ENCODE measurements at regions not wholly inside any gene's neighbourhood (a gene's known extent, or its start where the extent isn't known, plus 50 kb on each side); places are given as distances from the start of the nearest gene placed in this dataset.
"Not testable (repeated sequence)": the region's sequence is repeated elsewhere in the genome, so short reads cannot be mapped to it uniquely, and the experiment has no call there.

DNA sequence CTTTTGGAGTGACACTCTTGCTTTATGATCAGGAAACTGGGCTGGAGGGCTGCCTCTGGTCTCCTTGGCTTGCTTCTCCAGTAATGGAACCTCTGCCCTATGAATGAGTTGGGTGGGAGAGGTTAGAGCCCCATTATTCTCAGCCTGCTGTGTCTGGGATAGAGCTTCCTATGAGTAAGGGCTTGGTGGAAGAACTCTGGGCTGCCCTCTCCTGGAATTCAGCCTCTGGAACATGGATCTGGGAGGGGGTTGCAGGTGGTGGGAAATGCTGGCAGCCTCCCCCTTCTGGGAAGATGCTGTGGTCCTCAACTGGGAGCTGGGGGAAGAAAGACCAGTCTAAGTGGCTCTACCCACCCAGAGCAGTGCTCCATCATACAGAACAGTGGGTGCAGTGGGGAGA, 81.8 kb upstream of the SYN3 start:
- DNase-seq = no peak

DNA sequence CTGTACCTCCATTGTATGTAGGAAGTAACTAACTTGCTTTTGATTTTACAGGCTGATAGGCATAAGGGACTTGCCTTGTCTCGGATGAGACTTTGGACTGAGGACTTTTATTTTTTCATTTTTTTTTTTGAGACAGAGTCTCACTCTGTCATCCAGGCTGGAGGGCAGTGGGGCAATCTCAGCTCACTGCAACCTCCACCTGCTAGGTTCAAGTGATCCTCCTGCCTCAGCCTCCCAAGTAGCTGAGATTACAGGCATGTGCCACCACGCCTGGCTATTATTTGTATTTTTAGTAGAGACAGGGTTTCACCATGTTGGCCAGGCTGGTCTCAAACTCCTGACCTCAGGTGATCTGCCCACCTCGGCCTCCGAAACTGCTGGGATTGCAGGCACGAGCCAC, 80.2 kb upstream of the SYN3 start:
- DNase-seq = not testable (repeated sequence)

- no peak for DNase-seq
These were observed 72.3 kb upstream of the SYN3 start for GRCh38 chr22:33130473-33130872.

GRCh38 chr22:33129621-33130020, 71.4 kb upstream of the SYN3 start:
- DNase-seq = no peak

- no peak for DNase-seq
These were observed 68.7 kb upstream of the SYN3 start for GRCh38 chr22:33126881-33127280.

DNA sequence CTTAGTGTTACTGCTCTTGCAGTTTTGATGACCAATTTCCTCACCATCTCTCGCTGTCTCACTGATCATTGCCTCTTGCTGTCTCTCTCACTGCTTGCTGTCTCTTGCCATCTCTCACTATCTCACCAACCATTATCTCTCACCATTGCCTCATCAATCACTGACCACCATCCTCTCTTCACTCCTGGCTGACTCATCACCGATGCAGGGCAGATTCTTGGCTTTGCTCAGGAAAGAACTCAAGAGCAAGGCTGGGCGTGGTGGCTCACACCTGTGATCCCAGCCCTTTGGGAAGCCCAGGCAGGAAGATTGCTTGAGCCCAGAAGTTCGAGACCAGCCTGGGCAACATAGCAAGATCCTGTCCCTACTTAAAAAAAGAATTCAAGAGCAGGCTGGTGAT, 66.3 kb upstream of the SYN3 start:
- no peak for DNase-seq

DNA sequence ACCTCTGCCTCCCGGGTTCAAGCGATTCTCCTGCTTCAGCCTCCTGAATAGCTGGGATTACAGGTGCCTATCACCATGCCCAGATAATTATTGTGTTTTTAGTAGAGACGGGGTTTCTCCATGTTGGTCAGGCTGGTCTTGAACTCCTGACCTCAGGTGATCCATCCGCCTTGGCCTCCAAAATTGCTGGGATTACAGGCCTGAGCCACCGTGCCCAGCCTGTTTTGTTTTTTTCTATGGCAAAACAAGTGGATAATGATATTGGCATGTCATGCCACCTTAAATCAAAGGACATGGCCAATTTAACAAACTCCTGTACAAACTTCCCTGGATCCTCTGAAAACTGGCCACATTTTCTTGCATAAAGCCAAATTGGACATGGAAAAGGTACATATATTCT, 64.3 kb upstream of the SYN3 start:
- DNase-seq = not testable (repeated sequence)

- DNase-seq = no peak
These were observed 60.9 kb upstream of the SYN3 start for GRCh38 chr22:33119044-33119443.

DNA sequence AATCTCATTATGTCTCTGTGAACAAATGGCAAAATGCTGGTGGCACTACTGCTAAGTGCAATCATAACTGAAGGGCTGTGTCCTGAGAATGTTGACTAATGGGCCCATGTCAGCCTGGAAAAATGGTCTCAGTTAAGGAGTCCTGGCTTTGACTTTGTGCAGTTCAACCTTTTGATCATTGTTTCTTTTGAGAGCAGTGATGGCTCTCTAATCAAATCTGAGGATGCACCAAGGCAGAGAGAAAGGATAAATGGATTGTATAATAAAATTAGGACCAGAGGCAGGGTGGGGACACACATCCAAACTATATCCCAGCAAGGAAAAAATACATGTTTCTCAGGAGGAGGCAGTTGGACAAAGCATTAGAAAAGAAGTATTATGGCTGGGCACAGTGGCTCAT, 59.6 kb upstream of the SYN3 start:
- DNase-seq = no peak

- no peak for DNase-seq
These were observed 58.8 kb upstream of the SYN3 start for GRCh38 chr22:33116841-33117547.

DNA sequence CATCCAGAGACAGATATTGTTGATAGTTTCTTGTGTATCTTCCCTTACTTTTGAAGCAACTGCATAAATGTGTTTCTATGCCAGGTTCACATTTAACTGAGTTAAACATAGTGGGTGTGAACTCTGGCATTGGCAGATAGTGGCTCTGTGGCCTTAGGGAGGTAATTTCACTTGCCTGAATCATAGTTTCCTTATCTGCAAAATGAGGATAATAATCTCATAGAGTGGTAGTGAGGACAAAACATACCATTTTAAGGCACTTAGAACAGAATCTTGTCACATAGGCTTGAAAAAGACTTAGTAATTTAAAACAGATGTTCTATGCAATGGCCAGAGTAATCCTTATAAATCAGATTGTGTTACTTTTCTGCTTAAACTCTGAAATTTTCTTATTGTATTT, 56.4 kb upstream of the SYN3 start:
- DNase-seq = no peak

GRCh38 chr22:33112580-33112979, 54.4 kb upstream of the SYN3 start:
- no peak for DNase-seq

DNA sequence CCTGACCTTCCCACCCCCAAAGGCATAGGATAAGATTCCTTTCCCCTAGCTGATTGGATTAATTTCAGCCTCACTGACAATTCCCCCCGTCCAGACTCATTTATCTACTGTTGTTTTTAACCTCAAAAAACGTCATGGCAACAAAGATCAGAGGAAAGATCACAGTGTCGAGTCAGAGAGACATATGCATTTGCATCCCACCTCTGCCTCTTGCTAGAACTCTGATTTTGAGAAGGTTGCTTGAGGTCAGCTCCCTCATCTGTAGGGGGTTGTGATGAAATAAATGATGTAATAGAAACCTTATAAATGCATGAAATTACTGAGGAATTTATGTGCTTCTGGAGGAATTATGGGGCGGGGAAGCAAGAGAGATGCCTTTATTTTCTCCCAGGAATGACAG, 53.3 kb upstream of the SYN3 start:
- no peak for DNase-seq

DNA sequence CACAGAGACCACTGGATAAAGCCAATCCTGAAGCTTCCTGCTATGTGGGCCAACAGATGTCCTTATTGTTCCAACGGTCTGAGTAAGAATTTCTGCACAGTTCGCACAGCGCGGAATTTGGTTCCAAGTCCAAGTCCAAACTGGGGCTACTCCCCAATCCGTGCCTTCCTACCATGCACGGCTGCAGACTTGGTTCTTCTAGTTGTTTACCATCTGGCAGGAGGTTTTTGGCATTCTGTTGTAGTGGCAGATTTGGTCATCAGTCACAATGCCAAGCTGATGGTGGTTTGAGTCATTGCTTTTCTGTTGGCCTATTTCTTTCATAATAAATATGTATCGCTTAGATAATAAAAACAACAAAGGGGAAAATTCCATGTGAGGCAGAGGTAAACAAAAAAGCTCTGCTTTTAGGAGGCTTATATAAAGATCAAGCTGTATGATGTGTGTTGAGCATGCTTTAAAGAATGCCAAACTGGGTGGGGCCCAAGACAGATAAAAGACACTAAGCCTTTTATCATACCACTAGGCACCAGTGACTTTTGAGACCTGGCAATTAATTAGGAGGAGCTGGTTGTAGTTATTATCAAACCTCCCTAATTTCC, 52.5 kb upstream of the SYN3 start:
- no peak for DNase-seq

DNA sequence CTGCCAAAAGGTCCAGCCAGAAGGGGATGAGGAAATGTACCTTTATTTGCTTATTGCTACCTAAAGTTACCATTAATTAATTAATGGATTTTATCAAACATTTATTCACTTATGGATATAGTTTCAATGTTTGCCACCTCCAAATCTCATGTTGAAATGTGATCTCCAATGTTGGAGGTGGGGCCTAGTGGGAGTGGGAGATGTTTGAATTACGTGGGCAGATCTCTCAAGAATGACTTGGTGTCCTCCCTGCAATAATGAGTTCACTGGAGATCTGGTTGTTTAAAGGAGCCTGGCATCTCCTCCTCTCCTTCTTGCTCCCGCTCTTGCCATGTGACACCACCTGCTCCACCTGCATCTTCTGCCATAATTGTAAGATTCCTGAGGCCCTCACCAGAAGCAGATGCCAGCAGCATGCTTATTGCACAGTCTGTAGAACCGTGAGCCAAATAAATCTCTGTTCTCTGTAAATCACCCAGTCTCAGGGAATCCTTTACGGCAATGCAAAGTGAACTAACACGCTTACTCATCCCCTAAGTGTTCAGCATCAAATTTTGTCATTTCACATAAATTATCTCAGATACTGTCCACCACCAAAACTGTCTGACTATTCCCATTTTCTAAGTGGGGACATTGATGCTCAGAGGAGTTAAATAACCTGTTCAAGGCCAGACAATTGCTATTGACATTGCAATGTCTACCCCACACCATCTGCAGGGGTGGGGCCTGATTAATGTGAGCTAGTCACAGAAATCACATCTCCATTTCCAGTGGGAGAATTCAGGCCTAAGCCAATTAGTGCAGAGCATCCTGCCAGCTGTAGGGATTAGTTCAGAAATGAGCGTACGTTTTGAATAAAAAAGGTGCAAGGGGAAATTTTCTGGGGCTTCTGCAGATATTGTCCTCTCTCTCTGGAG, 51.6 kb upstream of the SYN3 start:
- DNase-seq = no peak

DNA sequence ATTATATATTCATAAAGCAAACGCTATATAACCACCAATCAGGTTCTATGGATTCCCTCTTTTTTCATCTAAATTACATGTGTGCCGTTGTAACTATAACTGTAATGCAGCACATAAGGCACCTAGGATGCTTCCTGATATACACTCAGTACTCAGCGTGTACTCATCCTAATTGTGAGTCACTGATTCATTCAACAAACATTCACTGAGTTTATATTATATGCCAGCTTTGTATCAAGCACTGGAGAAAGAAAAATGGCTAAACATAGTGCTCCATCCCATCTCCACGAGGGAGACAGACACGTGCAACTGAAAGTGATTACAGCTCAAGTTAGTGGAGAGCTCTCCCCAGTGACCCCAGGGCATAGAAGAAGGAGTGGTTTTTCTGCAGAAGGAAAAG, 49.9 kb upstream of the SYN3 start:
- no peak for DNase-seq
